H1 (cell line): ENCODE measurements at regions not wholly inside any gene's neighbourhood (a gene's known extent, or its start where the extent isn't known, plus 50 kb on each side); places are given as distances from the start of the nearest gene placed in this dataset.

ENCODE experiments used
- CTCF ChIA-PET: fragments of 300-600 bp; sonication (Branson Sonifier 250); formaldehyde crosslinking; loops from one replicate; lab custom pipeline; 2021; ENCODE audit not compliant: partially characterized antibody; lab: Charles Lee
- POLR2A ChIA-PET: fragments of 300-600 bp; sonication (Branson Sonifier 250); formaldehyde crosslinking; loops from one replicate; lab custom pipeline; 2021; ENCODE audit warnings: inconsistent platforms; ENCODE audit not compliant: partially characterized antibody; lab: Charles Lee
- DNase-seq, 2 experiments: peaks; one replicate each; pipeline versions ENCODE4 v3.0.0 to v3.0.0-alpha.2; 2010 to 2022; ENCODE audit warnings: low spot score in 2 of 2, low read depth in 1 of 2, mixed read lengths in 1 of 2
- FAIRE-seq: peaks from 2 replicates; lab custom pipeline; 2011; peaks lifted over from hg19 to GRCh38; lab: Jason Lieb, UNC
- H2AFZ ChIP-seq: 2 replicates; pipeline ENCODE4 v1.8.1; 2012; ENCODE audit warnings: low read length, inconsistent platforms
- H2AK5ac ChIP-seq: 2 replicates; pipeline ENCODE4 v1.6.1; 2013; ENCODE audit warnings: low read depth, low read length
- H2BK120ac ChIP-seq: replicated peaks from 2 replicates; pipeline ENCODE3; 2013; ENCODE audit warnings: low read depth, low read length, inconsistent platforms
- H2BK12ac ChIP-seq: 2 replicates; pipeline ENCODE4 v1.6.1; 2013; ENCODE audit warnings: low read depth, low read length
- H2BK15ac ChIP-seq: 2 replicates; pipeline ENCODE4 v1.6.1; 2013; ENCODE audit warnings: low read length
- H2BK20ac ChIP-seq: 2 replicates; pipeline ENCODE4 v1.6.1; 2013; ENCODE audit warnings: low read length
- H2BK5ac ChIP-seq: 2 replicates; pipeline ENCODE4 v1.6.1; 2013; ENCODE audit warnings: low read depth, low read length
- H3K14ac ChIP-seq: 2 replicates; pipeline ENCODE4 v1.6.1; 2013; ENCODE audit warnings: inconsistent platforms; ENCODE audit not compliant: insufficient read length
- H3K18ac ChIP-seq: 2 replicates; pipeline ENCODE4 v1.6.1; 2013; ENCODE audit warnings: low read length; ENCODE audit errors: extremely low read depth
- H3K23ac ChIP-seq: 2 replicates; pipeline ENCODE4 v1.6.1; 2013; ENCODE audit warnings: inconsistent platforms; ENCODE audit not compliant: insufficient read length
- H3K23me2 ChIP-seq: 2 replicates; pipeline ENCODE4 v1.6.1; 2013; ENCODE audit warnings: low read depth, low read length
- H3K27ac ChIP-seq: 2 replicates; pipeline ENCODE4 v1.6.1; 2011; ENCODE audit warnings: low read depth, low read length, inconsistent platforms
- H3K27me3 ChIP-seq, 4 experiments: replicated peaks in 1 of 4; 1 replicate in 1 of 4; 2 replicates in 3 of 4; pipeline versions ENCODE4 v1.6.1 to v1.8.1; 2011 to 2013; ENCODE audit warnings: low read length in 3 of 4, mild to moderate bottlenecking in 3 of 4, inconsistent platforms in 2 of 4, mixed read lengths in 2 of 4, moderate library complexity in 1 of 4; ENCODE audit not compliant: control insufficient read depth in 3 of 4, insufficient read depth in 3 of 4; ENCODE audit errors: extremely low read depth in 1 of 4
- H3K36me3 ChIP-seq, 4 experiments: 2 replicates each; pipeline versions ENCODE4 v1.6.1 to v1.8.1; 2011 to 2013; ENCODE audit warnings: mild to moderate bottlenecking in 4 of 4, low read length in 3 of 4, moderate library complexity in 2 of 4, control low read depth in 1 of 4, inconsistent platforms in 1 of 4; ENCODE audit not compliant: insufficient read depth in 4 of 4, control insufficient read depth in 2 of 4
- H3K4ac ChIP-seq: replicated peaks from 2 replicates; pipeline ENCODE3; 2013; ENCODE audit warnings: low read length, low read depth, mixed read lengths, inconsistent platforms; ENCODE audit not compliant: insufficient read length
- H3K4me1 ChIP-seq, 4 experiments: replicated peaks in 1 of 4; 1 replicate in 1 of 4; 2 replicates in 3 of 4; pipeline versions ENCODE4 v1.6.1 to v1.8.1; 2011 to 2013; ENCODE audit warnings: low read length in 3 of 4, inconsistent platforms in 2 of 4, mixed read lengths in 1 of 4; ENCODE audit not compliant: insufficient read depth in 4 of 4, control insufficient read depth in 3 of 4
- H3K4me2 ChIP-seq, 2 experiments: 2 replicates each; pipeline versions ENCODE4 v1.6.1 to v1.8.1; 2011 to 2013; ENCODE audit warnings: low read depth in 2 of 2, low read length in 2 of 2, control low read depth in 1 of 2, inconsistent platforms in 1 of 2, mild to moderate bottlenecking in 1 of 2; ENCODE audit not compliant: insufficient read depth in 1 of 2
- H3K4me3 ChIP-seq, 4 experiments: fragments of 200-600, 300-600 bp in 1 of 4; sonication (generic), shearing (Covaris generic), sonication (Bioruptor Twin) in 1 of 4; 2 replicates each; pipeline versions ENCODE4 v1.5.1 to v1.8.1; 2011 to 2016; ENCODE audit warnings: low read length in 4 of 4, low read depth in 3 of 4, control low read depth in 2 of 4, inconsistent platforms in 2 of 4, mild to moderate bottlenecking in 2 of 4, mixed read lengths in 1 of 4, moderate library complexity in 1 of 4; ENCODE audit not compliant: insufficient read depth in 2 of 4; ENCODE audit errors: extremely low read depth in 1 of 4
- H3K56ac ChIP-seq: replicated peaks from 2 replicates; pipeline ENCODE3; 2013; ENCODE audit warnings: low read depth, mild to moderate bottlenecking, mixed read lengths, low read length, inconsistent platforms; ENCODE audit not compliant: insufficient read length
- H3K79me1 ChIP-seq: 2 replicates; pipeline ENCODE4 v1.6.1; 2013; ENCODE audit warnings: low read depth, low read length, control low read depth
- H3K79me2 ChIP-seq, 2 experiments: 2 replicates each; pipeline versions ENCODE4 v1.6.1 to v1.8.1; 2012 to 2013; ENCODE audit warnings: low read length in 2 of 2, mild to moderate bottlenecking in 2 of 2, inconsistent platforms in 1 of 2; ENCODE audit not compliant: insufficient read depth in 2 of 2, control insufficient read depth in 1 of 2
- H3K9ac ChIP-seq, 4 experiments: replicated peaks in 1 of 4; 1 replicate in 1 of 4; 2 replicates in 3 of 4; pipeline versions ENCODE4 v1.6.1 to v1.8.1; 2011 to 2013; ENCODE audit warnings: low read depth in 3 of 4, low read length in 3 of 4, control low read depth in 2 of 4, mild to moderate bottlenecking in 2 of 4, moderate library complexity in 2 of 4, inconsistent platforms in 1 of 4; ENCODE audit errors: extremely low read depth in 1 of 4
- H3K9me3 ChIP-seq, 2 experiments: 2 replicates each; pipeline versions ENCODE4 v1.6.1 to v1.8.1; 2012 to 2013; ENCODE audit warnings: mild to moderate bottlenecking in 2 of 2, moderate library complexity in 2 of 2, control low read depth in 1 of 2, inconsistent platforms in 1 of 2, low read depth in 1 of 2, low read length in 1 of 2, mixed read lengths in 1 of 2; ENCODE audit not compliant: insufficient read depth in 2 of 2
- H4K20me1 ChIP-seq, 2 experiments: replicated peaks in 1 of 2; 2 replicates each; pipeline versions ENCODE3 to v1.8.1; 2011 to 2013; ENCODE audit warnings: inconsistent platforms in 2 of 2, low read length in 2 of 2, mild to moderate bottlenecking in 1 of 2; ENCODE audit not compliant: insufficient read depth in 2 of 2, control insufficient read depth in 1 of 2
- H4K5ac ChIP-seq: 2 replicates; pipeline ENCODE4 v1.6.1; 2013; ENCODE audit warnings: low read length, low read depth, mixed read lengths, inconsistent platforms; ENCODE audit not compliant: insufficient read length
- H4K8ac ChIP-seq: 2 replicates; pipeline ENCODE4 v1.8.0; 2013; ENCODE audit warnings: mild to moderate bottlenecking, moderate library complexity, low read length, inconsistent platforms; ENCODE audit not compliant: insufficient read depth; ENCODE audit errors: extremely low read depth
- H4K91ac ChIP-seq: replicated peaks from 2 replicates; pipeline ENCODE3; 2013; ENCODE audit warnings: low read length, mixed read lengths, inconsistent platforms; ENCODE audit not compliant: insufficient read length
- ASH2L ChIP-seq: fragments of 200-600, 300-600 bp; sonication (generic); IDR thresholded peaks from one replicate; pipeline ENCODE4 v1.7.1; 2017; ENCODE audit warnings: low read length
- CREB1 ChIP-seq: IDR thresholded peaks from 2 replicates; pipeline ENCODE4 v1.6.1; 2012; ENCODE audit warnings: inconsistent platforms
- EGR1 ChIP-seq: IDR thresholded peaks from 2 replicates; pipeline ENCODE4 v1.6.1; 2011; ENCODE audit warnings: low read depth, low read length, borderline replicate concordance
- GABPA ChIP-seq: IDR thresholded peaks from 2 replicates; pipeline ENCODE4 v1.6.1; 2011; ENCODE audit warnings: mild to moderate bottlenecking, low read length, moderate library complexity, borderline replicate concordance; ENCODE audit not compliant: insufficient read depth
- NANOG ChIP-seq: IDR thresholded peaks from 2 replicates; pipeline ENCODE4 v1.6.1; 2011; ENCODE audit warnings: low read length, low read depth, mild to moderate bottlenecking, inconsistent platforms; ENCODE audit not compliant: insufficient read depth, poor library complexity, severe bottlenecking
- POU5F1 ChIP-seq: IDR thresholded peaks from 2 replicates; pipeline ENCODE4 v1.6.1; 2011; ENCODE audit warnings: low read depth, mild to moderate bottlenecking, low read length, moderate library complexity
- RXRA ChIP-seq: IDR thresholded peaks from 2 replicates; pipeline ENCODE4 v1.6.1; 2011; ENCODE audit warnings: low read depth, mild to moderate bottlenecking, low read length, moderate library complexity; ENCODE audit not compliant: insufficient read depth
- SIN3A ChIP-seq, 2 experiments: IDR thresholded peaks in 1 of 2; conservative IDR thresholded peaks in 1 of 2; 2 replicates each; pipeline ENCODE4 v1.6.1; 2011 to 2012; ENCODE audit warnings: low read length in 2 of 2, improper control_type of control experiment in 1 of 2, low read depth in 1 of 2, mild to moderate bottlenecking in 1 of 2
- ZNF274 ChIP-seq: IDR thresholded peaks from 2 replicates; pipeline ENCODE4 v1.7.0; 2012; ENCODE audit warnings: low read length, borderline replicate concordance; ENCODE audit errors: extremely low read depth
- WGBS, 2 experiments: shearing (Covaris generic) in 1 of 2; methylation state at CpG; one replicate each; pipeline versions ENCODE4 v1.1.6 to v1.1.7; 2013 to 2015; ENCODE audit warnings: low lambda C conversion rate in 2 of 2, mixed read lengths in 2 of 2, inconsistent platforms in 1 of 2, low coverage in 1 of 2, missing lambda C conversion rate in 1 of 2; ENCODE audit not compliant: insufficient replicate concordance in 2 of 2, insufficient coverage in 1 of 2, insufficient read length in 1 of 2; ENCODE audit errors: extremely low coverage in 1 of 2, missing lambda C conversion rate in 1 of 2; 5-methylcytosine and 5-hydroxymethylcytosine counted together
- TF ChIP-seq, protein P1 (sequence below): IDR thresholded peaks from 2 replicates; pipeline ENCODE4 v1.6.1; 2012; ENCODE audit warnings: inconsistent platforms
- TF ChIP-seq, protein P2 (sequence below), 3 experiments: IDR thresholded peaks; 1 replicate in 2 of 3; 2 replicates in 1 of 3; pipeline versions ENCODE4 v1.5.1 to v1.6.1; 2011; ENCODE audit warnings: low read length in 3 of 3, mild to moderate bottlenecking in 3 of 3, inconsistent platforms in 2 of 3, low read depth in 1 of 3, moderate library complexity in 1 of 3; ENCODE audit not compliant: insufficient read depth in 1 of 3; ENCODE audit errors: control extremely low read depth in 1 of 3

DNA sequence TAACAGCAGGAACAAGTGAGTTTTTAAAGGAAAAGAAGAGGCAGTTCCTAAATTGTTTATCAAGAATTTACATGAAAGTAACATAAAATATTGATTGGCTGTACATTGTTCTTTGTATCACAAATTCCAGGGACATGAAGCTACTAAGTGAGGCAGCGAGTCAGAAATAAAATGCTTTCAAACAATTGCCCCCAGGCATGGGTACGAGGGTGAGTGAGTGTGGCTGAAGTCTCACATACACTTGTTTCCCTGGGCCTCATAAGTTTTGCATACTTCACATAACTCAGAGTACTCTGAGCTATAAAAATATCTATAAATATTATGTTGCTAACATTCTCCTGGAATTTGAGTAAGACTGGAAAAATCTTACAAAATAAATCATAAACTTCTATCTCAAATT, 511.6 kb upstream of the PRKX start:
- CTCF ChIA-PET, result no interaction called here
- Histone ChIP-seq H3K4me1 (no peaks in the 10 kb centered on the region), H2BK120ac (no peak overlapping the region), H2AFZ (no peak overlapping the region), H3K9me3 (no peaks in the 10 kb centered on the region), H3K18ac (no peak overlapping the region)
- FAIRE-seq (no peak), DNase-seq (no peak)
- no peak for TF ChIP-seq CREB1
- no peak for TF ChIP-seq GABPA
- no peak for TF ChIP-seq RXRA
- TF ChIP-seq NANOG, result no peak
- TF ChIP-seq, protein P1, sequence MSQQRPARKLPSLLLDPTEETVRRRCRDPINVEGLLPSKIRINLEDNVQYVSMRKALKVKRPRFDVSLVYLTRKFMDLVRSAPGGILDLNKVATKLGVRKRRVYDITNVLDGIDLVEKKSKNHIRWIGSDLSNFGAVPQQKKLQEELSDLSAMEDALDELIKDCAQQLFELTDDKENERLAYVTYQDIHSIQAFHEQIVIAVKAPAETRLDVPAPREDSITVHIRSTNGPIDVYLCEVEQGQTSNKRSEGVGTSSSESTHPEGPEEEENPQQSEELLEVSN, result no peak
- TF ChIP-seq EGR1, result no peak
- no peak for TF ChIP-seq ASH2L
- TF ChIP-seq ZNF274, result no peak
- TF ChIP-seq POU5F1, result no peak
- TF ChIP-seq, protein P2, sequence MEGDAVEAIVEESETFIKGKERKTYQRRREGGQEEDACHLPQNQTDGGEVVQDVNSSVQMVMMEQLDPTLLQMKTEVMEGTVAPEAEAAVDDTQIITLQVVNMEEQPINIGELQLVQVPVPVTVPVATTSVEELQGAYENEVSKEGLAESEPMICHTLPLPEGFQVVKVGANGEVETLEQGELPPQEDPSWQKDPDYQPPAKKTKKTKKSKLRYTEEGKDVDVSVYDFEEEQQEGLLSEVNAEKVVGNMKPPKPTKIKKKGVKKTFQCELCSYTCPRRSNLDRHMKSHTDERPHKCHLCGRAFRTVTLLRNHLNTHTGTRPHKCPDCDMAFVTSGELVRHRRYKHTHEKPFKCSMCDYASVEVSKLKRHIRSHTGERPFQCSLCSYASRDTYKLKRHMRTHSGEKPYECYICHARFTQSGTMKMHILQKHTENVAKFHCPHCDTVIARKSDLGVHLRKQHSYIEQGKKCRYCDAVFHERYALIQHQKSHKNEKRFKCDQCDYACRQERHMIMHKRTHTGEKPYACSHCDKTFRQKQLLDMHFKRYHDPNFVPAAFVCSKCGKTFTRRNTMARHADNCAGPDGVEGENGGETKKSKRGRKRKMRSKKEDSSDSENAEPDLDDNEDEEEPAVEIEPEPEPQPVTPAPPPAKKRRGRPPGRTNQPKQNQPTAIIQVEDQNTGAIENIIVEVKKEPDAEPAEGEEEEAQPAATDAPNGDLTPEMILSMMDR (IDR thresholded peaks at IDR 0.05; ENCODE audit: control extremely low read depth in 1 of 3, insufficient read depth in 1 of 3, low read depth in 1 of 3, low read length in 3 of 3), result no peak
- TF ChIP-seq SIN3A (conservative IDR thresholded peaks at IDR 0.05 in 1 of 2, IDR thresholded peaks at IDR 0.05 in 1 of 2; ENCODE audit: low read depth in 1 of 2, low read length in 2 of 2), result no peak
- TF ChIP-seq, all 59 proteins: peak for 0
- no peak overlapping the region for H2BK20ac ChIP-seq
- H4K5ac ChIP-seq, result no peak overlapping the region
- H3K23ac ChIP-seq, result no peak overlapping the region
- no peak overlapping the region for H2AK5ac ChIP-seq
- no peaks in the 10 kb centered on the region for H3K27me3 ChIP-seq
- no peak overlapping the region for H3K27ac ChIP-seq
- H3K36me3 ChIP-seq, result no peaks in the 10 kb centered on the region
- H4K8ac ChIP-seq, result no peak overlapping the region
- H3K9ac ChIP-seq, result no peak overlapping the region
- H3K4me3 ChIP-seq, result no peak overlapping the region
- H3K4ac ChIP-seq, result no peak overlapping the region
- POLR2A ChIA-PET, result no interaction called here
- H2BK15ac ChIP-seq, result no peak overlapping the region
- no peaks in the 10 kb centered on the region for H3K79me2 ChIP-seq
- no peaks in the 10 kb centered on the region for H3K79me1 ChIP-seq
- H3K23me2 ChIP-seq, result no peaks in the 10 kb centered on the region
- no peak overlapping the region for H3K4me2 ChIP-seq
- 93% methylated on average over 2 of the region's 2 CpGs; no CpG with 5 or more reads in 1 of the 2 experiments for WGBS, 2 experiments
- no peak overlapping the region for H3K56ac ChIP-seq
- H2BK12ac ChIP-seq, result no peak overlapping the region
- no peak overlapping the region for H3K14ac ChIP-seq
- H2BK5ac ChIP-seq, result no peak overlapping the region
- no peak overlapping the region for H4K91ac ChIP-seq
- no peaks in the 10 kb centered on the region for H4K20me1 ChIP-seq
